Cardiac muscle cell (in vitro differentiated cells and primary cell): ENCODE measurements at regions not wholly inside any gene's neighbourhood (a gene's known extent, or its start where the extent isn't known, plus 50 kb on each side); places are given as distances from the start of the nearest gene placed in this dataset.

Source experiments
- DNase-seq, 2 donors: peaks; one replicate each; pipeline versions ENCODE4 v3.0.0 to v3.0.0-alpha.2; 2010 to 2017; ENCODE audit warnings: low read depth in 1 of 2, low spot score in 1 of 2
- H3K27ac ChIP-seq: fragments of 200-600 bp; sonication (generic); 2 replicates; pipeline ENCODE4 v1.5.1; 2016
- H3K27me3 ChIP-seq: fragments of 200-600 bp; sonication (generic); 2 replicates; pipeline ENCODE4 v1.6.0; 2016; ENCODE audit warnings: control low read depth
- H3K36me3 ChIP-seq: fragments of 200-600 bp; sonication (generic); 2 replicates; pipeline ENCODE4 v1.5.1; 2016; ENCODE audit warnings: control low read depth
- H3K4me1 ChIP-seq: fragments of 200-600 bp; sonication (generic); 2 replicates; pipeline ENCODE4 v1.8.1; 2017; ENCODE audit warnings: low read depth, mild to moderate bottlenecking, mixed run types
- H3K4me3 ChIP-seq: fragments of 200-600 bp; sonication (generic); 2 replicates; pipeline ENCODE4 v1.5.1; 2016; ENCODE audit warnings: mild to moderate bottlenecking
- H3K9me3 ChIP-seq: fragments of 200-600 bp; sonication (generic); 2 replicates; pipeline ENCODE4 v1.5.1; 2017; ENCODE audit warnings: low read depth, mild to moderate bottlenecking, control low read depth
- TF ChIP-seq, protein P1 (sequence below): IDR thresholded peaks from 2 replicates; pipeline ENCODE4 v1.5.1; 2012; ENCODE audit warnings: low read depth, mild to moderate bottlenecking, low read length

DNA sequence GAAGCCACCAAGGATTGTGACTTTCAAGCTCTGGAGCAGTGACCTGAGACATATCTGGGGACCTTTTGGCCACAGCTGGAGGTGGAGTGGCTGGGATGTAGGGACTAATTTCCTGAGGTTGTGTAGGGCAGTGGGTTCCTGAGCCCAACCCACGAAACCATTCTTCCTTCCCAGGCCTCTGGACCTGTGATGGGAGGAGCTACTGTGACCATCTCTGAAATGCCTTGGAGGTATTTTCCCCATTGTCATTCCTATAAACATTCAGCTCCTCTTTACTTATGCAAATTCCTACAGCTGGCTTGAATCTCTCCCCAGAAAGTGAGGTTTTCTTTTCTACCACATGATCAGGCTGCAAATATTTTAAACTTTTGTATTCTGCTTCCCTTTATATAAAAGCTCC lies 172.6 kb downstream of the TUSC1 start:
- no peaks in the 10 kb centered on the region for H3K36me3 ChIP-seq
- H3K27me3 ChIP-seq: no peaks in the 10 kb centered on the region
- no peaks in the 10 kb centered on the region for H3K9me3 ChIP-seq
- H3K4me3 ChIP-seq: no peak overlapping the region
- H3K4me1 ChIP-seq: no peaks in the 10 kb centered on the region
- no peak for DNase-seq
- TF ChIP-seq, protein P1, sequence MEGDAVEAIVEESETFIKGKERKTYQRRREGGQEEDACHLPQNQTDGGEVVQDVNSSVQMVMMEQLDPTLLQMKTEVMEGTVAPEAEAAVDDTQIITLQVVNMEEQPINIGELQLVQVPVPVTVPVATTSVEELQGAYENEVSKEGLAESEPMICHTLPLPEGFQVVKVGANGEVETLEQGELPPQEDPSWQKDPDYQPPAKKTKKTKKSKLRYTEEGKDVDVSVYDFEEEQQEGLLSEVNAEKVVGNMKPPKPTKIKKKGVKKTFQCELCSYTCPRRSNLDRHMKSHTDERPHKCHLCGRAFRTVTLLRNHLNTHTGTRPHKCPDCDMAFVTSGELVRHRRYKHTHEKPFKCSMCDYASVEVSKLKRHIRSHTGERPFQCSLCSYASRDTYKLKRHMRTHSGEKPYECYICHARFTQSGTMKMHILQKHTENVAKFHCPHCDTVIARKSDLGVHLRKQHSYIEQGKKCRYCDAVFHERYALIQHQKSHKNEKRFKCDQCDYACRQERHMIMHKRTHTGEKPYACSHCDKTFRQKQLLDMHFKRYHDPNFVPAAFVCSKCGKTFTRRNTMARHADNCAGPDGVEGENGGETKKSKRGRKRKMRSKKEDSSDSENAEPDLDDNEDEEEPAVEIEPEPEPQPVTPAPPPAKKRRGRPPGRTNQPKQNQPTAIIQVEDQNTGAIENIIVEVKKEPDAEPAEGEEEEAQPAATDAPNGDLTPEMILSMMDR: no peak
- no peak overlapping the region for H3K27ac ChIP-seq

DNA sequence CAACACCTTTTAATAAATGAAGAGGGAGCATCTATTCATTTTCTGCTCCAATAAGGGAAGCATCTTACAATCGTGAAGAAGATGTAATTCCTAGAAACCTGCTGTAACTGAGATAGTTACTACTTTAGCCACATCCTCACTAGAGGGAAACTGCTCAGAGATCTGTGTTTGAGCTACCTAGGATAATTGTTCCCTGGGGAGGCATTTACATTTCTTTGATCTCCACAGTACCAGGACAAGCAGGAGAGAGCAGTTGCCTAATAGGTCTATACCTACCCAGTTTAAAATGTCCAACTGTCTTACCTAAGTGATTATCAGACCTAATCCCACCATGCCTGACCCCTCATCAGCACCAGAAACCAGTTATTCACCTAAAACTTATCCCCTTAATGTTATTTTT lies 196.9 kb downstream of the TUSC1 start:
- Histone ChIP-seq H3K27me3 (no peaks in the 10 kb centered on the region), H3K4me1 (no peaks in the 10 kb centered on the region), H3K27ac (no peak overlapping the region), H3K4me3 (no peak overlapping the region), H3K36me3 (no peaks in the 10 kb centered on the region), H3K9me3 (no peaks in the 10 kb centered on the region)
- TF ChIP-seq, protein P1: no peak
- DNase-seq: no peak

DNA sequence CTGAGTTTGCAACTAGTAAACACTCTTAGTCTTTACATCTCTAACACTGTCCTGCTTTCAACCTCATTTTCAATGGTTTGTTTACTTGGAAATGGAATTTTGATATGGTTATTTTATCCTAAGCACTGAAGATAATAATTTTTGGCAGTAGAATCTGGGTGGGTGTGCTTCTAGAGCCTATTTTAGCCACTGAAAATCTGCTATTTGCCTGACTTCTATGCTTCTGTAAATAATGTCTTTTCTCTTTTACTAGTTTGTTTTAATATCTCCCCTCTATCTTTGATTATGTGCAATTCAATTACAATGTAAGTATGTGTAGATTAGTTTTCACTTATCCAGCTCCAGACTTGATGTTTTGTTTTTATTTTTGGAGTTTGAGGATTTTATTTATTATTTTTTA lies 197.5 kb downstream of the TUSC1 start:
- no peak for DNase-seq
- Histone ChIP-seq H3K4me3 (no peak overlapping the region), H3K9me3 (no peaks in the 10 kb centered on the region), H3K27me3 (no peaks in the 10 kb centered on the region), H3K36me3 (no peaks in the 10 kb centered on the region), H3K4me1 (no peaks in the 10 kb centered on the region), H3K27ac (no peak overlapping the region)
- TF ChIP-seq, protein P1: no peak

DNA sequence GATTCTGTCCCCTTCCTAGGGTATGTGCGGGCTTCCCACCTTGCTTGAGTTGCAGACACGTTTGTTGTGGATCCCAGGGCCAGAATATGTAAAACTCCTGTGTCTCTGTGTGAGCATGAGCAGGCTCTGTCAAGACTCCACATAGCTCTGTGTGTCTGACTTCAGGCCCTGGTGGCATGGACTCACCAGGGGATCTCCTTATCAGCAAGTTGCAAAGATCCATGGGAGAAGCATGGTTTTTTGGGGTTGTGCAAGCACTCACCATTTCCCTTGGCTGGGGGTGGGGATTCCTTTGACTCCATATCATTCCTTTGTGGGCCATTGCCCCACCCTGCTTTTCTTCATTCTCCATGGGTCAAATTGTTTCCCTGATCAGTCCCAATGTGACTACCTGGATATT lies 205.6 kb downstream of the TUSC1 start:
- no peaks in the 10 kb centered on the region for H3K4me1 ChIP-seq
- no peak overlapping the region for H3K27ac ChIP-seq
- no peaks in the 10 kb centered on the region for H3K36me3 ChIP-seq
- TF ChIP-seq, protein P1: no peak
- no peaks in the 10 kb centered on the region for H3K27me3 ChIP-seq
- no peak for DNase-seq
- no peak overlapping the region for H3K4me3 ChIP-seq
- H3K9me3 ChIP-seq: no peaks in the 10 kb centered on the region

- H3K36me3 ChIP-seq: no peaks in the 10 kb centered on the region
- no peak overlapping the region for H3K27ac ChIP-seq
- TF ChIP-seq, protein P1: no peak
Measured at GRCh38 chr9:25472085-25472607, 206.1 kb downstream of the TUSC1 start.

GRCh38 chr9:25461416-25461815 lies 216.8 kb downstream of the TUSC1 start:
- H3K27ac ChIP-seq: no peak overlapping the region
- no peaks in the 10 kb centered on the region for H3K4me1 ChIP-seq
- H3K9me3 ChIP-seq: no peaks in the 10 kb centered on the region
- H3K4me3 ChIP-seq: no peak overlapping the region
- no peaks in the 10 kb centered on the region for H3K27me3 ChIP-seq
- H3K36me3 ChIP-seq: no peaks in the 10 kb centered on the region
- TF ChIP-seq, protein P1: no peak
- DNase-seq: no peak

More at GRCh38 chr9:25472085-25472607, 206.1 kb downstream of the TUSC1 start:
- Histone ChIP-seq H3K4me1 (no peaks in the 10 kb centered on the region), H3K9me3 (no peaks in the 10 kb centered on the region), H3K4me3 (no peak overlapping the region), H3K27me3 (no peaks in the 10 kb centered on the region)
- DNase-seq: no peak
